ENCODE measurements at regions not wholly inside any gene's neighbourhood (a gene's known extent, or its start where the extent isn't known, plus 50 kb on each side); places are given as distances from the start of the nearest gene placed in this dataset.

DNA sequence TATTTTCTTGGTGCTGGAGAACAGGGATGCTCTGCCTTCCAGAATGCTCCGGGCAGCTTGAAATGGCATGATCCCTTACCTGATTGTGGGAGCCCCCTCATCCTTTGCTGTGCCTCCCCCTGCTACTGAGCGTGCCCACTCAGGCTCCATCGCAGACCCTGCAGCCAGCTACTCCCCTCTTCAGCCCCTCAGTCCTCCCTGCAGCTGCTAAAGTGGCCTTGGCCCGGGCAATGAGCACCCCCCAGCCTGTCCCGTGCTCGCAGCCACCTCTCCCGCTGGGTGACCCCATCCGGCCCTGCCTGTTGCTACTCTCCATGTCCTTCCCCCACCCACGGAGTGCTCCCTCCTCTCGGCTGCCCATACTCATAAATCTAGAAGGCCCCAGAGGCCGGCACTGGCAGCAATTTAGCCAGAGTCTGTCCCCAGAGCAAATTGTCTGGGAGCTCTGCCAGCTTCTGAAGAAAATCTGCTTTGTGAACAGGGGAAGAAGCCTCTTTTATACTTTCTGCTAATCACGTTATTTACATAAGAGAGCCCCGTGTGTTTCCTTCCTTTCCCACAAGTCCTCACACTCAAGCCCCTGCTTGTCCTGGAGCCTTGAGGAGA, 143.7 kb upstream of the FRMD6 start:
- POLR2A ChIA-PET, result no interaction called here
- TF ChIP-seq, protein P1, sequence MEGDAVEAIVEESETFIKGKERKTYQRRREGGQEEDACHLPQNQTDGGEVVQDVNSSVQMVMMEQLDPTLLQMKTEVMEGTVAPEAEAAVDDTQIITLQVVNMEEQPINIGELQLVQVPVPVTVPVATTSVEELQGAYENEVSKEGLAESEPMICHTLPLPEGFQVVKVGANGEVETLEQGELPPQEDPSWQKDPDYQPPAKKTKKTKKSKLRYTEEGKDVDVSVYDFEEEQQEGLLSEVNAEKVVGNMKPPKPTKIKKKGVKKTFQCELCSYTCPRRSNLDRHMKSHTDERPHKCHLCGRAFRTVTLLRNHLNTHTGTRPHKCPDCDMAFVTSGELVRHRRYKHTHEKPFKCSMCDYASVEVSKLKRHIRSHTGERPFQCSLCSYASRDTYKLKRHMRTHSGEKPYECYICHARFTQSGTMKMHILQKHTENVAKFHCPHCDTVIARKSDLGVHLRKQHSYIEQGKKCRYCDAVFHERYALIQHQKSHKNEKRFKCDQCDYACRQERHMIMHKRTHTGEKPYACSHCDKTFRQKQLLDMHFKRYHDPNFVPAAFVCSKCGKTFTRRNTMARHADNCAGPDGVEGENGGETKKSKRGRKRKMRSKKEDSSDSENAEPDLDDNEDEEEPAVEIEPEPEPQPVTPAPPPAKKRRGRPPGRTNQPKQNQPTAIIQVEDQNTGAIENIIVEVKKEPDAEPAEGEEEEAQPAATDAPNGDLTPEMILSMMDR (IDR thresholded peaks at IDR 0.05; ENCODE audit: control extremely low read depth, extremely low read depth, low read depth, missing control alignments), result no peak
- CTCF ChIA-PET, result interaction anchor here (1.4 to 1.8 kb wide), 2 partner anchors 13 to 45 kb away, joined by 3 to 9 read pairs; no protein-coding TSS in a partner anchor
- no peak for DNase-seq (ENCODE audit: extremely low spot score)

DNA sequence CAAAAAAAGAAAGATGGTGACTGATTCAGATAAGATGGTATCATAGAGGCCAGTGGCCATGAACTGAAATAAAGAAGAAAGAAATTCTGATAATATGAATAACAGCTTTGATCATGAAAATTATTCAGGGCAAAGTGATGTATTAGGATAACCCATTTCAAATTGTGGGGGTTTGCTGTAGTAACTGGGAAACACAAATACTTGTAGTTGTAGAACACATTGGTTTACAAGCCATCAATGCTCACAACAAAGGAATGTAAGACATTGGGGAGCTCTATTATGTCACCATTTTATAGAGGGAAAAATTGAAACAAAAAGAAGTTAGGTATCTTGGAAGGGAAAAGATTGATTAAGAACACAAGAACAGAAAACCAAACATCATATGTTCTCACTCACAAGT, 140.4 kb upstream of the FRMD6 start:
- TF ChIP-seq, protein P1 (IDR thresholded peaks at IDR 0.05; ENCODE audit: control extremely low read depth, extremely low read depth, low read depth, missing control alignments), result no peak
- ChIA-PET CTCF (no interaction called here), POLR2A (no interaction called here)
- DNase-seq (ENCODE audit: extremely low spot score), result no peak

DNA sequence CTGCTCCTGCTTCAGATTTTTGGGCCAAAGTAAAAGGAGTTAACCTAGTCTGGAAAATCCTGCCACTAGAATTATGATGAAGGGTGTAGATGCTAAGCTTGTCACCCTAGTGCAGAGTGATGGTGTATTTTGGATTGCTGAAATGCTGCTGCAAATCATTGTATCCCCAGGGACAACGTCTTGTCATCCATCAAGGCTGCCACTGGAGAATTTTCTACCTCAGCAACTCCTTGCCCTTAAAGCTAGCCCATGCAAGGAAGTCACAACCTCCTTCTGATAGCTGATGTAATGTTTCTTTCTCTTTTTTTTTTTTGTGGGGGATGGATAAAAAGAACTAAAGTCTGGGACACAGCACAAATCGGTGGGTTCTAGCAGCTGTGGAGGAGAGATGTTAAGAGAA, 139.4 kb upstream of the FRMD6 start:
- ChIA-PET POLR2A (no interaction called here), CTCF (interaction anchor here (1.7 kb wide), 1 partner anchor 10 kb away, joined by 4 read pairs; no protein-coding TSS in a partner anchor)
- no peak for DNase-seq (ENCODE audit: extremely low spot score)
- TF ChIP-seq, protein P1 (IDR thresholded peaks at IDR 0.05; ENCODE audit: control extremely low read depth, extremely low read depth, low read depth, missing control alignments), result no peak

DNA sequence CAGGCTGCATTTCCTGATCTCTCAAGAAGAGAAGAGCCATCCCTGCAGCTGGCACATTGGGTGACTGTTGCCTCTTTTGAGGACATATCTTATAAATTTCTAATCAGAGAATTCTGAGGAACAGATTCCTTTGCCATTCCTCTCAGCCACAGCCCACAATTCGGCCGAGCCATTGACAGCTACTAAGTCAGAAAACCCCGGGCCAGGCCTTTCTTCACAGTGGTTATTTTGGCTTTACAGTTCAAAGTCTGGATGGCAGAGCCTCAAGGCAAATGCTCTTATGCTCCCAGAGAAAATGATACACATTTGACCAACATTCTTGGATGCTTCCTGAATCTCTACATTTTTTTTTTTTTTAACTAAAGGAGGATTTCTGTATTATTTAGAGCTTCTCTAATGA, 138.4 kb upstream of the FRMD6 start:
- no peak for DNase-seq (ENCODE audit: extremely low spot score)
- TF ChIP-seq, protein P1 (IDR thresholded peaks at IDR 0.05; ENCODE audit: control extremely low read depth, extremely low read depth, low read depth, missing control alignments), result no peak
- POLR2A ChIA-PET, result no interaction called here
- CTCF ChIA-PET, result interaction anchor here (1.7 kb wide), 1 partner anchor 9 kb away, joined by 4 read pairs; no protein-coding TSS in a partner anchor

DNA sequence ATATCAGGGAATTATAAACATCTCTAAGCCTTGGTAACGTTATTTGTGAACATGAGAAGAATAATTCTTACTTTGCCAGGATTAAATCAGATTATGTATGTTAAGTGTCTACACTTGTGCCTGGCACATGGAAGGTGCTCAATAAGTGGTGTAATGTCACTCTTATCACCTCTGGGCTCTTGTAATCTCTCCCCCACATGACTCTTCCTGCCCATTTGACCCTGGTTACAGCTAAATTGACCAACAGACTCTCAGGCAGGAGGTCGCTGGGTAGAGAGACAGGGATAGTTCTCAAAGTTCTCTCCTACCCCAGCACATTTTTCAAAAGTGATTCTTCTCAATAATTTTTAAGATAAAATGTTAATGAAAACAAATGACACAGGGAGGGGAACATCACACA, 137.8 kb upstream of the FRMD6 start:
- ChIA-PET POLR2A (no interaction called here), CTCF (no interaction called here)
- TF ChIP-seq, protein P1 (IDR thresholded peaks at IDR 0.05; ENCODE audit: control extremely low read depth, extremely low read depth, low read depth, missing control alignments), result no peak
- DNase-seq (ENCODE audit: extremely low spot score), result no peak

DNA sequence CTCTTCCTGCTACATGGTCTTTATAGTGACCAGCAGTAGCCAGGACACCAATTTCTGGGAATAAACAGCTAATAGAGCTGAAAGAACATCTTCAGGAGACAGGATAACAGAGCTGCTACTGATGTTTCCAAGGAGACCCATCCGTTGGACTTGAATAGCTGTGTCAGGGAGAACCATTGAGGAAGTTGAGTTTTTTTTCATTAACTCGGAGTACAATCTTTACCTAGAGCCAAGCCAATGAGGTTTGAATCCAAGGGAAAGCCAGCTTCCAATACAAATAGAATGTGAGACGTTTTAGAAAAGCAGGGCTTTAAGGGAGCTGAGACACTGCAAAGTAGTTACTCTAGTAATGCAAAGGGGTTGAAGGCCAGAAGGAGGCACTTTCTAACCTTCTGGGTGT, 136.1 kb upstream of the FRMD6 start:
- TF ChIP-seq, protein P1 (IDR thresholded peaks at IDR 0.05; ENCODE audit: control extremely low read depth, extremely low read depth, low read depth, missing control alignments), result no peak
- ChIA-PET POLR2A (no interaction called here), CTCF (interaction anchor here (1.0 to 1.3 kb wide), 2 partner anchors 10 to 35 kb away, joined by 3 to 4 read pairs; no protein-coding TSS in a partner anchor)

More for the DNA sequence above, 136.1 kb upstream of the FRMD6 start:
- no peak for DNase-seq (ENCODE audit: extremely low spot score)
